Hepatocyte (in vitro differentiated cells): ENCODE measurements at regions not wholly inside any gene's neighbourhood (a gene's known extent, or its start where the extent isn't known, plus 50 kb on each side); places are given as distances from the start of the nearest gene placed in this dataset.
A peak's percentile ranks its signal among the peaks of the same experiment; 100 is the strongest.

Experiments
- DNase-seq: peaks from one replicate; pipeline ENCODE4 v3.0.0-alpha.2; 2016; ENCODE audit warnings: low spot score
- H2AFZ ChIP-seq: fragments of 200-600 bp; sonication (generic); 2 replicates; pipeline ENCODE4 v1.6.0; 2016; ENCODE audit warnings: antibody characterized with exemption, mild to moderate bottlenecking
- H3K27ac ChIP-seq: fragments of 200-600 bp; sonication (generic); 2 replicates; pipeline ENCODE4 v1.5.1; 2016; ENCODE audit warnings: mild to moderate bottlenecking
- H3K27me3 ChIP-seq: fragments of 200-600 bp; sonication (generic); 2 replicates; pipeline ENCODE4 v1.6.1; 2016
- H3K36me3 ChIP-seq: fragments of 200-600 bp; sonication (generic); replicated peaks from 2 replicates; pipeline ENCODE4 v1.5.1; 2016; ENCODE audit warnings: low read depth; ENCODE audit not compliant: insufficient read depth
- H3K4me1 ChIP-seq: fragments of 200-600 bp; sonication (generic); 2 replicates; pipeline ENCODE4 v1.5.1; 2016; ENCODE audit warnings: mild to moderate bottlenecking, moderate library complexity; ENCODE audit not compliant: insufficient read depth
- H3K4me2 ChIP-seq: fragments of 200-600 bp; sonication (generic); 2 replicates; pipeline ENCODE4 v1.6.0; 2016
- H3K4me3 ChIP-seq: fragments of 200-600 bp; sonication (generic); 2 replicates; pipeline ENCODE4 v1.5.1; 2016; ENCODE audit warnings: mild to moderate bottlenecking
- H3K79me2 ChIP-seq: fragments of 200-600 bp; sonication (generic); 2 replicates; pipeline ENCODE4 v1.6.0; 2017; ENCODE audit warnings: mild to moderate bottlenecking
- H3K9me2 ChIP-seq: fragments of 200-600 bp; sonication (generic); replicated peaks from 2 replicates; pipeline ENCODE4 v1.6.0; 2017; ENCODE audit warnings: mild to moderate bottlenecking; ENCODE audit not compliant: insufficient read depth
- H3K9me3 ChIP-seq: fragments of 200-600 bp; sonication (generic); 2 replicates; pipeline ENCODE4 v1.5.1; 2016; ENCODE audit warnings: low read depth, mild to moderate bottlenecking
- H4K20me1 ChIP-seq: fragments of 200-600 bp; sonication (generic); 2 replicates; pipeline ENCODE4 v1.6.0; 2016; ENCODE audit warnings: mild to moderate bottlenecking; ENCODE audit not compliant: insufficient read depth, poor library complexity, severe bottlenecking
- CTCF ChIP-seq: fragments of 200-600 bp; sonication (generic); IDR thresholded peaks from 2 replicates; pipeline ENCODE4 v1.5.1; 2016; ENCODE audit warnings: antibody characterized with exemption, mild to moderate bottlenecking; ENCODE audit not compliant: poor library complexity
- EZH2 ChIP-seq: fragments of 200-600 bp; sonication (generic); IDR thresholded peaks from 2 replicates; pipeline ENCODE4 v1.6.1; 2016; ENCODE audit warnings: antibody characterized with exemption, mild to moderate bottlenecking, borderline replicate concordance
- EZH2phosphoT487 ChIP-seq: fragments of 200-600 bp; sonication (generic); IDR thresholded peaks from one replicate; pipeline ENCODE4 v1.6.1; 2018; ENCODE audit warnings: antibody characterized with exemption, mild to moderate bottlenecking, low read depth, moderate library complexity; ENCODE audit not compliant: unreplicated experiment, severe bottlenecking
- WGBS: methylation state at CpG from one replicate; pipeline ENCODE4 v1.1.6; 2016; ENCODE audit warnings: low lambda C conversion rate; ENCODE audit errors: missing lambda C conversion rate; 5-methylcytosine and 5-hydroxymethylcytosine counted together

GRCh38 chr5:113807427-113807991, 294.0 kb downstream of the YTHDC2 start:
- DNase-seq = peak; percentile 46
- H3K4me2 ChIP-seq = peak overlapping the region; percentile 25
- H3K79me2 ChIP-seq = no peaks in the 10 kb centered on the region
- no peak overlapping the region for H2AFZ ChIP-seq
- H3K27me3 ChIP-seq = no peaks in the 10 kb centered on the region
- no peak overlapping the region for H3K4me3 ChIP-seq
- no peaks in the 10 kb centered on the region for H4K20me1 ChIP-seq
- TF ChIP-seq EZH2phosphoT487 = no peak
- no peak for TF ChIP-seq CTCF
- no peak for TF ChIP-seq EZH2
- no peaks in the 10 kb centered on the region for H3K9me2 ChIP-seq
- H3K27ac ChIP-seq = peak overlapping the region; percentile 66
- 41% methylated on average over 7 of the region's 7 CpGs for WGBS
- H3K4me1 ChIP-seq = peaks cover 22% of the 10 kb centered on the region
- H3K36me3 ChIP-seq = no peaks in the 10 kb centered on the region
- H3K9me3 ChIP-seq = no peaks in the 10 kb centered on the region

GRCh38 chr5:113808956-113809355, 295.5 kb downstream of the YTHDC2 start:
- no peak overlapping the region for H3K4me3 ChIP-seq
- no peak overlapping the region for H2AFZ ChIP-seq
- no peaks in the 10 kb centered on the region for H3K36me3 ChIP-seq
- 87% methylated on average over 1 of the region's 1 CpG for WGBS
- H3K9me2 ChIP-seq = no peaks in the 10 kb centered on the region
- peaks cover 22% of the 10 kb centered on the region for H3K4me1 ChIP-seq
- no peaks in the 10 kb centered on the region for H4K20me1 ChIP-seq
- H3K79me2 ChIP-seq = no peaks in the 10 kb centered on the region
- no peaks in the 10 kb centered on the region for H3K27me3 ChIP-seq
- DNase-seq = no peak
- no peak overlapping the region for H3K4me2 ChIP-seq
- no peak for TF ChIP-seq EZH2
- no peak for TF ChIP-seq CTCF
- no peak overlapping the region for H3K27ac ChIP-seq
- H3K9me3 ChIP-seq = no peaks in the 10 kb centered on the region

- no peak overlapping the region for H3K27ac ChIP-seq
- peaks cover 22% of the 10 kb centered on the region for H3K4me1 ChIP-seq
- WGBS = 81% methylated on average over 2 of the region's 2 CpGs
- H2AFZ ChIP-seq = no peak overlapping the region
- H4K20me1 ChIP-seq = no peaks in the 10 kb centered on the region
- H3K79me2 ChIP-seq = no peaks in the 10 kb centered on the region
- no peaks in the 10 kb centered on the region for H3K36me3 ChIP-seq
- no peaks in the 10 kb centered on the region for H3K9me3 ChIP-seq
- no peaks in the 10 kb centered on the region for H3K27me3 ChIP-seq
- H3K4me3 ChIP-seq = no peak overlapping the region
- no peak for DNase-seq
- no peaks in the 10 kb centered on the region for H3K9me2 ChIP-seq
- TF ChIP-seq EZH2phosphoT487 = no peak
- TF ChIP-seq CTCF = no peak
- no peak for TF ChIP-seq EZH2
- no peak overlapping the region for H3K4me2 ChIP-seq
Measured at GRCh38 chr5:113809626-113810025, 296.1 kb downstream of the YTHDC2 start.

- Histone ChIP-seq H3K9me3 (no peaks in the 10 kb centered on the region), H3K4me3 (no peak overlapping the region), H3K27ac (no peak overlapping the region), H3K79me2 (no peaks in the 10 kb centered on the region), H3K9me2 (no peaks in the 10 kb centered on the region), H3K4me1 (peaks cover 1% of the 10 kb centered on the region), H4K20me1 (no peaks in the 10 kb centered on the region), H3K4me2 (no peak overlapping the region), H3K36me3 (no peaks in the 10 kb centered on the region), H2AFZ (no peak overlapping the region), H3K27me3 (no peaks in the 10 kb centered on the region)
- DNase-seq = no peak
- TF ChIP-seq EZH2phosphoT487 = no peak
- TF ChIP-seq EZH2 = no peak
- no peak for TF ChIP-seq CTCF
Measured at GRCh38 chr5:113813466-113813865, 300.0 kb downstream of the YTHDC2 start.
